ENCODE measurements at regions not wholly inside any gene's neighbourhood (a gene's known extent, or its start where the extent isn't known, plus 50 kb on each side); places are given as distances from the start of the nearest gene placed in this dataset.

DNA sequence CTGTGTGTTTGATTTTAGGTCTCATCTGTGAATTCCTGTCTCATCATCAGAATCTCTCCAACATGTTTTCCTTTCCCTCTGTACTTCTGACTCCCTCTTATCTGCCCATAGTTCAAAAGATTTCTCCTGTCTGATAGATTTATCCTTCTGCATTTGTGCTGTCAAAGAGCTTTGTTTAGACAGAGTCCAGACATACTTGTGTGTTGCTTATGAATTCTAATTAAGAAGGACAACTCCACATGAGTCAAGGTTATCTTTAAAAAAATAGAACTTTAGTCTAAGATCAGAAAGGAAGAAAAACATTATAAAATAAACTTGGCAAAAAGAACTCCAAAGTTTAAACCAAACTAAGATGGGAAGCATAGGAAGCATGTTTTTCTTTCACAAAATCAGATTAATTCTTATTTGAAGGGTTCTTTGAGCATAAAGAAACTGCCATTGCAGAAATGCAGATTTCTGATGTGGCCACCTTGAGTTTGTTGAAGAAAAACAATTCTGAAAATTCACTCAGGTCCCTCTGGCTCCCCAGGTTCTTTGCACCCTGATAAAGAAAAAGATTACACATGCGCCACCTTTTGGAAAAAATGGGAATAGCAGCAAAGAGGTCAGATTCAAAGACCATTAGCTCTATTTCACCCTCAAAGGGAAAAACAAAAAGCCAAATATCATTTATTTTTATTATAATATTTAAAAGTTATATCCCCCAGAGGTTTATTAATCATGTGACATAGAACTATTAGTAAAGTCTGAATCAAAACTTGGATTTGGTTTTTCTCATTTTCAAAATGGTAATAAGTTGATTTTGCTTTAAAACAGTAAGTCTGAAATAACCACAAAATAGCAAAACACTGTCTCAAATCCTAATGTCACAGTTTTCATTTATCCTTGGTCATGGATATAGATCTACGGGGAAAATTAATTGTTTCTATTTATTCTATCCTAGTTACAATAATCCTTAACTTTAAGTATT is 143.7 kb upstream of the DCN start:
- DNase-seq = peak; percentile 57

GRCh38 chr12:91320999-91321398 is 138.4 kb upstream of the DCN start:
- DNase-seq = no peak

- DNase-seq = no peak
Observed at GRCh38 chr12:91319071-91319760, 136.6 kb upstream of the DCN start.

DNA sequence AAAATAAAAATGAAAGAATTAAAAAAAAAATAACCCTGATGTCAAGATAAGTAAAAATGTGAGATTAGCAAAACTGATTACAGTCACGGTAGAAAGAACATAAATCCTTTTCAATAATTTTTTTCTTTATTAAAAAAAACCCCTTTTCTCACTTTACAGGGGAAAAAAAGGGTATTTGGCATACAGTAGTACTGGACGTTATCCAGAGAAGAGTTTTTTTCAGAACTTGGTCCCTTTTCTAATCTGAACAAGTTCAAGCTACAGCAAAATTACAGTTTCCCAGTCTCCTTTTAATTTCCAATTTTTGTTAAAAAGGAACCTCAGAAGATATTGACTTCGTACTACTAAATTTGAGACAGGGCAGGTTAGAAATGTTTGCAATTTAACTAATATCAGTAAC is 134.7 kb upstream of the DCN start:
- DNase-seq = no peak

GRCh38 chr12:91316907-91317269 is 134.3 kb upstream of the DCN start:
- no peak for DNase-seq

- DNase-seq = no peak
Observed at GRCh38 chr12:91316161-91316906, 133.7 kb upstream of the DCN start.

DNA sequence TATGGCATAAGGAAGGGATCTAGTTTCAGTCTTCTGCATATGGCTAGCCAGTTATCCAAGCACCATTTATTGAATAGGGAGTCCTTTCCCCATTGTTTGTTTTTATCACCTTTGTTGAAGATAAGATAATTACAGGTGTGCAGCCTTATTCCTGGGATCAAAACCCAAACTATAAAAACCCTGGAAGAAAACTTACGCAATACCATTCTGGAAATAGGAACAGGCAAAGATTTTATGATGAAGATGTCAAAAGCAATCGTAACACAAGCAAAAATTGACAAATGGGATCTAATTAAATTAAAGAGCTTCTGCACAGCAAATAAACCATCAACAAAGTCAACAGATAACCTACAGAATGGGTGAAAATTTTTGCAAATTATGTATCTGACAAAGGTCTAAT is 128.5 kb upstream of the DCN start:
- no peak for DNase-seq

- DNase-seq = no peak
Observed at GRCh38 chr12:91309450-91309849, 126.8 kb upstream of the DCN start.

DNA sequence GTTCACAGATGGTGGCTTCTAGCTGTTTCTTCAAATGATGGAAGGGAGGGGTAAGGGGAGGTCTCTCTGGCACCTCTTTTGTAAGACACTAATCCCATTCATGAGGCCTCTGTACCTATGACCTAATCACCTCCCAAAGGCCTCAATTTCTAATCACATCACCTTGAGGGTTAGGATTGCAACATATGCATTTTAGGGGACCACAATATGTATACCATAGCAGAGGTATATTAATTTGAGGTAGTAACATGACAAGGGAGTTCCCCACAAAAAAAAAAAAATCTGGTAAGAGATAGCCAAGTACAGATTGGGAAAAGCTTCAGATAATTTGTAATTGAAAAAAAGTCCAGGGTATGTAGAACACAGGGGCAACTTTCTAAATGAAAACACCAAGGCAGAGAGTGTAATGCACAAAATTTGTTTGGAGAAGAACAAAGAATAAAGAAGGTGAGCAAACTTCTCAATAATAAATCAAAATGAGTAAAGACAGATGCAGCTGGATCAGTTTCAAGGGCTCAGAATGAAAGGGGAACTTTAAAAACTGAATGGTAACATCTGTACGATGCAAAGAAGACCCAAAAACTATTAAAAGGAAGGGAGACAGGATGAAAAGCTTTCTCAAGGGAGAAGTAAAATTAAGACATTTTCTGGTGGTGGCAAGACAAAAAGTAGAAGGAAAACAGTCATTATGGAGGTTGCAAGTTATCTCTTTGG is 125.5 kb upstream of the DCN start:
- no peak for DNase-seq

DNA sequence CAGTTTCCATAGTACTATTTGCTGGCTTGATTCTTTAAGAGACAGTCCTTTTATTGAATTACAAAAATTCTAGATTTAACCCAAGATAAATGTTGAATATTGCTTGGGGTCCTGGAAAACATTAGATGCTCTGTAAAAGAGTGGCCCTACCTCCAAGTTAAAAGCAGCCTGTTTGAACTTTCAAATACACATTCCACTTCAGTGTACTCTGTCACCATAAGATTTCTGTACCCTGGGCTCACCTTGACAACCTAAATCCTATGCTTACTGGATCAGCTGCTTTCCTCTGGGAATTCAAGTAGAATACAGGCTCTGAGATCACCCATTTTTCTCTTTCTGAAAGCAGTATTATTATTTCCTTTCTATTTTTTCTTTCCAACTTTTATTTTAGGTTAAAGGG is 107.7 kb upstream of the DCN start:
- DNase-seq = no peak

GRCh38 chr12:91289906-91290305 is 107.3 kb upstream of the DCN start:
- DNase-seq = no peak

DNA sequence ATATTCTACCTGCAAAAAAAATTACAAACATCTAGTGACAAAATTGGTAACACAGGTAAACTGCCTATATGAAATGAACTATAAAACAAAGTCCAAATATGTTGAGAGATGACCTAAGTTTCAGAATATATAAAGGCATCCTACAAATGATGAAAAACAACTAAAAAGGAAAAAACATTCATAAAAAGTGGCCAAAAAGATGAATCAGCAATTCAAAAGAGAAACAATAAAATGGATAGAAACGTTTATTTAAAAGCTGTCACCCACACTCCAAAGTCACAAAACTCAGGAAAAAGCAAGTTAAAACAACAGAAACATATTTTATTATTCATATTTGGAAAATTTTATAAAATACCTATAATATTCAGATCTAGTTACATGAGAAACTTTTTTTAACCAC is 106.5 kb upstream of the DCN start:
- no peak for DNase-seq

DNA sequence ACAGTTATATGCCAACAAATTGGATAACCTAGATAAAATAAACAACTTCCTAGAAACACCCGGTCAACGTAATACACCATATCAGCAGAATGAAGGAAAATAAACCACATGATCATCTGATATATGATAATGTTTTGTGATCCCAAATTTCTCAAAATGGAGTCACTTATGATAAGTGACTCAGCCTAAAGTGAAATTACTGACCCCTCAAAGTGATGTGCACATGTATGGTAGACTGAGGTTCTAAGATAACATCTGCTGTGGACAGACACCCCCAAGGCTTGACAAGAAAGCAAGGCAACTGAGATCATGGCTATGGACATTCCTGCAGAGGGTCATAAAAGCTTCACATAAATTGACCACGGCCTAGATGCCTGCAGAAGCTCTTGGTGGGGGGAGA is 105.1 kb upstream of the DCN start:
- DNase-seq = no peak

- no peak for DNase-seq
Observed at GRCh38 chr12:91278126-91278525, 95.5 kb upstream of the DCN start.

GRCh38 chr12:91276509-91276908 is 93.9 kb upstream of the DCN start:
- DNase-seq = no peak

DNA sequence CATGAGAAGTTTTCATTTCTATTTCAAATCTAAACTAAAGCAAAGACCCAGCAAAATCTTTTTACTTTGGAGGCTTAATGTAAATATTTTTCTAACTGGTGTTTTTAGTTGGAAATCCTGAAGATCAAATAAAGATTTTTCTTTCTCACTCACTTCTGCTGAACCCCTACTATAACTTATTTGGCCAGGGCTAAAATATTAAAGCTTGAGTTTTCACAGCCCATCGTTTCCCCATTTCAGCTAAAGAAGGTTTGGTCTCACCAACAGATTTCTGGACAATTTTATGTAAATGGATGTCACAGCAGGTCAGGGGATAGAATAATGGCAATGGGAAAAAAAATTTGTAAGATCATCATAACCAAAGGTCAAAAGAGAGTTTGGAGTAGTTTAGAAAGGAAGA is 92.7 kb upstream of the DCN start:
- DNase-seq = no peak

DNA sequence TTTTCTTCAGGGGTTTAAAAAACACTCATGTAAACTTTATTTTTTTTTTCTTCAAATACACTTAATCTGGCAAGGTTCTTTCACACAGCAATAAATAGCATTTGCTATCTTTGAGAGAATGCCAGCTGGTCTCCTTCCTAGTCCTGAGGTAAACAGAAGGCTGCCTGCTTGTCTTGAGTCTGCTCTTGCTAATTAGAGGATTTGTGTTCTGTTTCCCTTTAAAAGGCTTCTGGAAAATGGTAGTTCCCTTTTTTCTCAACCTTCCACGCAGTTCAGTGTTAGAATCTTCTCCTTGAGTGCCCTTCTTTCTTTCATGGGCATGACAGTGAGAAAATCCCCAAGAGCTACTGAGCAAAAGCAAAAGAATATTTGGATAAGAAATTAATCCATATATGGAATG is 92.3 kb upstream of the DCN start:
- no peak for DNase-seq

DNA sequence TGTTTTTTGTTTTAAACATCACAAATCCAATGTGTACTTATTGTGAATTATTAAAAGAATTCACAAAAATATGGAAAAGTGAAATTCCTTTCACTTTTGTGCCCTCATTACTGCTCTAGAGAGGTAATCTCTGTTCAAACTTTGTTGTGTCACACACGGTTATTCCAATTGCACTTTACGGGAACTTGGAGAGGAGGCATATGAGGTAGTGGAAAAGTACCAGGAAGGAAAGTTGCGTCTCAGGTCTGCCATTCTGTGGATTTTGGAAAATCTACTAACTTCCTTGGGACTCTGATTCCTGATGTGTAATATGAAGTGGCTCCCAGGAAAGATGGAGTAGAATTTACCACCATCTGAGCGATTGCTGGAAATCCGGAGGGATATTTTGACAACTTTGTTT is 90.9 kb upstream of the DCN start:
- DNase-seq = no peak

GRCh38 chr12:91272461-91273063 is 89.9 kb upstream of the DCN start:
- no peak for DNase-seq

- DNase-seq = no peak
Observed at GRCh38 chr12:91271185-91271584, 88.6 kb upstream of the DCN start.

GRCh38 chr12:91267039-91267438 is 84.4 kb upstream of the DCN start:
- DNase-seq = no peak

- no peak for DNase-seq
Observed at GRCh38 chr12:91264178-91264577, 81.6 kb upstream of the DCN start.

Measured in CD4-positive, alpha-beta T cell treated with Interleukin-4 for 4 hours (primary cell).